Adrenal gland (tissue), 5 donors: ENCODE measurements at regions not wholly inside any gene's neighbourhood (a gene's known extent, or its start where the extent isn't known, plus 50 kb on each side); places are given as distances from the start of the nearest gene placed in this dataset.

Source experiments
- POLR2A ChIP-seq, 2 donors: fragments of 450-650 bp; IDR thresholded peaks; one replicate each; pipeline ENCODE4 v1.6.1; 2017; ENCODE audit warnings: antibody characterized with exemption in 2 of 2, mild to moderate bottlenecking in 2 of 2, moderate library complexity in 1 of 2
- TF ChIP-seq, protein P1 (sequence below), 6 experiments: fragments of 450-650 bp in 4 of 6; fragments of 200-600 bp in 2 of 6; sonication (generic) in 1 of 6; IDR thresholded peaks; 1 replicate in 5 of 6; 2 replicates in 1 of 6; pipeline versions ENCODE4 v1.5.1 to v1.8.0; 2016 to 2021; ENCODE audit warnings: antibody characterized with exemption in 6 of 6, mild to moderate bottlenecking in 2 of 6, moderate library complexity in 1 of 6
- donor health status: DM: no; HTN: no; CAD: no.

DNA sequence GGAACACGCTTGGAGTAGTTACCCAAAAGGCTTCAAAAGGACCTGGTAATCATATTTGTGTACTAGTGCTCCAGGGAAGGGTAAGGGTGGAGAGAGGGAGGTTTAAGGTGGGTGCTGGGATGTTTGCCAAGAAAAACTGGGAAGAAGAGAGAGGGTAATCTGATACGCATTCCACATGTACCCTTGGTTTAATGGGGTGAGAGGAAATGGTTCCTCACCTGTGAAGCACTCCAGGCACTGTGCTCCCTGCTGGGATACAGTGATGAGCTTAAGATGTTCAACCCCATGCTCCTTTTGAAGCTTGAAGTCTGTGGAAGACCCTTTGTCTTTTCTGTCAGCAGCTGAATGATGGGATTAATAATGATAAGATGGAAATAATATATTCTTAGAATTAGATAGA, 98.4 kb downstream of the COX7C start:
- TF ChIP-seq, protein P1, sequence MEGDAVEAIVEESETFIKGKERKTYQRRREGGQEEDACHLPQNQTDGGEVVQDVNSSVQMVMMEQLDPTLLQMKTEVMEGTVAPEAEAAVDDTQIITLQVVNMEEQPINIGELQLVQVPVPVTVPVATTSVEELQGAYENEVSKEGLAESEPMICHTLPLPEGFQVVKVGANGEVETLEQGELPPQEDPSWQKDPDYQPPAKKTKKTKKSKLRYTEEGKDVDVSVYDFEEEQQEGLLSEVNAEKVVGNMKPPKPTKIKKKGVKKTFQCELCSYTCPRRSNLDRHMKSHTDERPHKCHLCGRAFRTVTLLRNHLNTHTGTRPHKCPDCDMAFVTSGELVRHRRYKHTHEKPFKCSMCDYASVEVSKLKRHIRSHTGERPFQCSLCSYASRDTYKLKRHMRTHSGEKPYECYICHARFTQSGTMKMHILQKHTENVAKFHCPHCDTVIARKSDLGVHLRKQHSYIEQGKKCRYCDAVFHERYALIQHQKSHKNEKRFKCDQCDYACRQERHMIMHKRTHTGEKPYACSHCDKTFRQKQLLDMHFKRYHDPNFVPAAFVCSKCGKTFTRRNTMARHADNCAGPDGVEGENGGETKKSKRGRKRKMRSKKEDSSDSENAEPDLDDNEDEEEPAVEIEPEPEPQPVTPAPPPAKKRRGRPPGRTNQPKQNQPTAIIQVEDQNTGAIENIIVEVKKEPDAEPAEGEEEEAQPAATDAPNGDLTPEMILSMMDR (IDR thresholded peaks at IDR 0.05) = no peak
- TF ChIP-seq POLR2A (IDR thresholded peaks at IDR 0.05) = no peak
